Neural cell (in vitro differentiated cells): ENCODE measurements at regions not wholly inside any gene's neighbourhood (a gene's known extent, or its start where the extent isn't known, plus 50 kb on each side); places are given as distances from the start of the nearest gene placed in this dataset.

Experiments
- H2AFZ ChIP-seq: fragments of 200-600, 300-800 bp; sonication (generic), shearing (Covaris generic); 2 replicates; pipeline ENCODE4 v1.6.0; 2014; ENCODE audit warnings: low read depth, mild to moderate bottlenecking, antibody characterized with exemption, low read length, moderate library complexity
- H3F3A ChIP-seq: fragments of 200-600 bp; shearing (Covaris generic); 2 replicates; pipeline ENCODE4 v1.6.1; 2016; ENCODE audit warnings: mild to moderate bottlenecking, moderate library complexity, mixed read lengths, antibody characterized with exemption, low read length; ENCODE audit not compliant: insufficient read depth, poor library complexity, severe bottlenecking
- H3K27ac ChIP-seq: fragments of 200-600, 300-800 bp; sonication (generic), shearing (Covaris generic); 2 replicates; pipeline ENCODE4 v1.5.1; 2014; ENCODE audit warnings: mild to moderate bottlenecking, low read length, moderate library complexity
- H3K27me3 ChIP-seq: fragments of 300-800, 200-600 bp; sonication (generic), shearing (Covaris generic); 2 replicates; pipeline ENCODE4 v1.6.0; 2014; ENCODE audit warnings: mild to moderate bottlenecking, low read depth, low read length, moderate library complexity; ENCODE audit not compliant: insufficient read depth
- H3K36me3 ChIP-seq: fragments of 300-800, 200-600 bp; sonication (generic), shearing (Covaris generic); 2 replicates; pipeline ENCODE4 v1.5.1; 2014; ENCODE audit warnings: mild to moderate bottlenecking, antibody characterized with exemption, low read length, moderate library complexity; ENCODE audit not compliant: insufficient read depth
- H3K4me2 ChIP-seq: fragments of 300-800, 200-600 bp; sonication (generic), shearing (Covaris generic); 2 replicates; pipeline ENCODE4 v1.6.0; 2014; ENCODE audit warnings: mild to moderate bottlenecking, low read length
- H3K4me3 ChIP-seq: fragments of 300-800, 200-600 bp; sonication (generic), shearing (Covaris generic); 2 replicates; pipeline ENCODE4 v1.5.1; 2014; ENCODE audit warnings: mild to moderate bottlenecking, low read length, moderate library complexity
- H3K79me2 ChIP-seq: fragments of 200-600 bp; shearing (Covaris generic); replicated peaks from 2 replicates; pipeline ENCODE4 v1.6.0; 2014; ENCODE audit warnings: mild to moderate bottlenecking, low read length, moderate library complexity; ENCODE audit not compliant: insufficient read depth
- H3K9ac ChIP-seq: fragments of 300-800, 200-600 bp; sonication (generic), shearing (Covaris generic); 2 replicates; pipeline ENCODE4 v1.6.1; 2016; ENCODE audit warnings: mild to moderate bottlenecking, low read length, mixed read lengths
- H3K9me2 ChIP-seq: fragments of 200-600 bp; shearing (Covaris generic); 2 replicates; pipeline ENCODE4 v1.6.1; 2016; ENCODE audit warnings: mild to moderate bottlenecking, low read length, mixed read lengths; ENCODE audit not compliant: insufficient read depth
- H3K9me3 ChIP-seq: fragments of 200-600, 300-800 bp; sonication (generic), shearing (Covaris generic); 2 replicates; pipeline ENCODE4 v1.6.1; 2016; ENCODE audit warnings: mild to moderate bottlenecking, mixed run types, low read length, moderate library complexity, mixed read lengths
- H4K20me1 ChIP-seq: fragments of 200-600 bp; shearing (Covaris generic); 2 replicates; pipeline ENCODE4 v1.6.1; 2016; ENCODE audit warnings: mild to moderate bottlenecking, mixed run types; ENCODE audit not compliant: insufficient read depth
- EP300 ChIP-seq: fragments of 450-650 bp; conservative IDR thresholded peaks from 2 replicates; pipeline ENCODE4 v1.6.1; 2014; ENCODE audit warnings: antibody characterized with exemption, mild to moderate bottlenecking, moderate library complexity; ENCODE audit not compliant: poor library complexity, severe bottlenecking
- EZH2 ChIP-seq: fragments of 200-600, 300-800 bp; shearing (Covaris generic), sonication (generic); IDR thresholded peaks from 2 replicates; pipeline ENCODE4 v1.6.1; 2014; ENCODE audit warnings: antibody characterized with exemption, low read length, borderline replicate concordance, mild to moderate bottlenecking; ENCODE audit not compliant: insufficient read depth, poor library complexity, severe bottlenecking
- MXI1 ChIP-seq: fragments of 450-650 bp; conservative IDR thresholded peaks from 2 replicates; pipeline ENCODE4 v1.6.1; 2014; ENCODE audit warnings: antibody characterized with exemption, mild to moderate bottlenecking; ENCODE audit not compliant: poor library complexity, severe bottlenecking
- POLR2AphosphoS5 ChIP-seq: IDR thresholded peaks from 2 replicates; pipeline ENCODE4 v1.6.1; 2012
- RAD21 ChIP-seq: fragments of 450-650 bp; conservative IDR thresholded peaks from 2 replicates; pipeline ENCODE4 v1.6.1; 2014; ENCODE audit warnings: antibody characterized with exemption, mild to moderate bottlenecking, moderate library complexity
- SMC3 ChIP-seq: fragments of 450-650 bp; conservative IDR thresholded peaks from 2 replicates; pipeline ENCODE4 v1.6.1; 2014; ENCODE audit warnings: antibody characterized with exemption, mild to moderate bottlenecking, moderate library complexity; ENCODE audit not compliant: poor library complexity
- TAF1 ChIP-seq: IDR thresholded peaks from 2 replicates; pipeline ENCODE4 v1.6.1; 2012; ENCODE audit warnings: low read depth
- TF ChIP-seq, protein P1 (sequence below): IDR thresholded peaks from 2 replicates; pipeline ENCODE4 v1.6.1; 2012; ENCODE audit warnings: borderline replicate concordance
- TF ChIP-seq, protein P2 (sequence below): fragments of 450-650 bp; IDR thresholded peaks from 2 replicates; pipeline ENCODE4 v1.5.1; 2014; ENCODE audit warnings: antibody characterized with exemption, mild to moderate bottlenecking, moderate library complexity; ENCODE audit not compliant: poor library complexity, severe bottlenecking

DNA sequence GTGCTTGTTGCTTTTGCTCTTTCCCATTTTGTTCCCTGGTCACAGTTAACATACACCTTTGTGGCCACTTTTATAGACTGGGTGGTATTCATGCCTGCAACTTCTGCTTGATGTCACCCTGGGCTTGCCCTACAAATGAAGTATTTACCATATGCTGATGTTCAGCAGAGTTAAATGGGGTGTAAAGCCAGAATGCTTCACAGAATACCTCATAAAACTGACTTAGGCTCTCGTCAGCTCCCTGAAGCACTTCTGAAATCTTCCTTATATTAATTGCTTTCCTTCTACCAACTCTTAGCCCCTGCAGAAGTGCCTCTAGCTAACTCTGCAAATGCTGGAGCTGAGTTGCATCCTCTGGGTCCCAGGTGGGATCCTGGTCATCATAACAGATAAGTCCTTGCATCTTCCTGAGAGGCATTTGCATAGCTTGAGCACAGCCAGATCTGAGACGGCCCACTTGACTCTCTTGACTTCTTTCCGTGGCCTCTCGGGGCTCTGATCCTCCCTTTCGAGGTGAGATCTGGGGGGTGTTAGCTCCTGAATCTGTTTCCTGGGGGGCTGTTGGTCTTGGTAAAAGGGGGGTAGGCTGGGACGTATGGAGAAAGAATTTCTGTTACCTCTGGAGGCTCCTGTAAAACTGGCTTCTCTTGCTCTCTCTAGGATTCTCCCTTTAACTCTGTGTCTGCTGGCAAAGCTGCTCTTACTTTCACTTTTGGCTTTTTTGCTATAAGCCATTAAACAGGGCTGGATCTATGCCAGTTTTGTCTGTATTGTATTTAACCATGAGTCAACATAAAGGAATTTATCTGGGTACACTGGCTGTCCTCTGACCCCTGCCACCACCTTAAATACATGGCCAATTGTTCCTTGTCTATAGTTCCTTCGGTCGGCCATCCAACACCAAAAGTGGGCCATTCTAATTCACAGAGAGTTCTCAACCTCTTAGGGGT lies 223.0 kb upstream of the SYNCRIP start:
- no peak overlapping the region for H3K9ac ChIP-seq
- no peaks in the 10 kb centered on the region for H3K9me3 ChIP-seq
- no peak overlapping the region for H3K4me2 ChIP-seq
- H3K27ac ChIP-seq = no peak overlapping the region
- H3K36me3 ChIP-seq = no peaks in the 10 kb centered on the region
- H2AFZ ChIP-seq = no peak overlapping the region
- H3F3A ChIP-seq = no peaks in the 10 kb centered on the region
- no peak overlapping the region for H3K4me3 ChIP-seq
- H3K27me3 ChIP-seq = no peaks in the 10 kb centered on the region
- no peaks in the 10 kb centered on the region for H3K79me2 ChIP-seq
- TF ChIP-seq, protein P1, sequence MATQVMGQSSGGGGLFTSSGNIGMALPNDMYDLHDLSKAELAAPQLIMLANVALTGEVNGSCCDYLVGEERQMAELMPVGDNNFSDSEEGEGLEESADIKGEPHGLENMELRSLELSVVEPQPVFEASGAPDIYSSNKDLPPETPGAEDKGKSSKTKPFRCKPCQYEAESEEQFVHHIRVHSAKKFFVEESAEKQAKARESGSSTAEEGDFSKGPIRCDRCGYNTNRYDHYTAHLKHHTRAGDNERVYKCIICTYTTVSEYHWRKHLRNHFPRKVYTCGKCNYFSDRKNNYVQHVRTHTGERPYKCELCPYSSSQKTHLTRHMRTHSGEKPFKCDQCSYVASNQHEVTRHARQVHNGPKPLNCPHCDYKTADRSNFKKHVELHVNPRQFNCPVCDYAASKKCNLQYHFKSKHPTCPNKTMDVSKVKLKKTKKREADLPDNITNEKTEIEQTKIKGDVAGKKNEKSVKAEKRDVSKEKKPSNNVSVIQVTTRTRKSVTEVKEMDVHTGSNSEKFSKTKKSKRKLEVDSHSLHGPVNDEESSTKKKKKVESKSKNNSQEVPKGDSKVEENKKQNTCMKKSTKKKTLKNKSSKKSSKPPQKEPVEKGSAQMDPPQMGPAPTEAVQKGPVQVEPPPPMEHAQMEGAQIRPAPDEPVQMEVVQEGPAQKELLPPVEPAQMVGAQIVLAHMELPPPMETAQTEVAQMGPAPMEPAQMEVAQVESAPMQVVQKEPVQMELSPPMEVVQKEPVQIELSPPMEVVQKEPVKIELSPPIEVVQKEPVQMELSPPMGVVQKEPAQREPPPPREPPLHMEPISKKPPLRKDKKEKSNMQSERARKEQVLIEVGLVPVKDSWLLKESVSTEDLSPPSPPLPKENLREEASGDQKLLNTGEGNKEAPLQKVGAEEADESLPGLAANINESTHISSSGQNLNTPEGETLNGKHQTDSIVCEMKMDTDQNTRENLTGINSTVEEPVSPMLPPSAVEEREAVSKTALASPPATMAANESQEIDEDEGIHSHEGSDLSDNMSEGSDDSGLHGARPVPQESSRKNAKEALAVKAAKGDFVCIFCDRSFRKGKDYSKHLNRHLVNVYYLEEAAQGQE = no peak
- TF ChIP-seq POLR2AphosphoS5 (no peak), RAD21 (no peak), MXI1 (no peak), EZH2 (no peak), SMC3 (no peak), EP300 (no peak), TAF1 (no peak)
- TF ChIP-seq, protein P2, sequence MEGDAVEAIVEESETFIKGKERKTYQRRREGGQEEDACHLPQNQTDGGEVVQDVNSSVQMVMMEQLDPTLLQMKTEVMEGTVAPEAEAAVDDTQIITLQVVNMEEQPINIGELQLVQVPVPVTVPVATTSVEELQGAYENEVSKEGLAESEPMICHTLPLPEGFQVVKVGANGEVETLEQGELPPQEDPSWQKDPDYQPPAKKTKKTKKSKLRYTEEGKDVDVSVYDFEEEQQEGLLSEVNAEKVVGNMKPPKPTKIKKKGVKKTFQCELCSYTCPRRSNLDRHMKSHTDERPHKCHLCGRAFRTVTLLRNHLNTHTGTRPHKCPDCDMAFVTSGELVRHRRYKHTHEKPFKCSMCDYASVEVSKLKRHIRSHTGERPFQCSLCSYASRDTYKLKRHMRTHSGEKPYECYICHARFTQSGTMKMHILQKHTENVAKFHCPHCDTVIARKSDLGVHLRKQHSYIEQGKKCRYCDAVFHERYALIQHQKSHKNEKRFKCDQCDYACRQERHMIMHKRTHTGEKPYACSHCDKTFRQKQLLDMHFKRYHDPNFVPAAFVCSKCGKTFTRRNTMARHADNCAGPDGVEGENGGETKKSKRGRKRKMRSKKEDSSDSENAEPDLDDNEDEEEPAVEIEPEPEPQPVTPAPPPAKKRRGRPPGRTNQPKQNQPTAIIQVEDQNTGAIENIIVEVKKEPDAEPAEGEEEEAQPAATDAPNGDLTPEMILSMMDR = no peak
- no peaks in the 10 kb centered on the region for H3K9me2 ChIP-seq
- no peaks in the 10 kb centered on the region for H4K20me1 ChIP-seq

DNA sequence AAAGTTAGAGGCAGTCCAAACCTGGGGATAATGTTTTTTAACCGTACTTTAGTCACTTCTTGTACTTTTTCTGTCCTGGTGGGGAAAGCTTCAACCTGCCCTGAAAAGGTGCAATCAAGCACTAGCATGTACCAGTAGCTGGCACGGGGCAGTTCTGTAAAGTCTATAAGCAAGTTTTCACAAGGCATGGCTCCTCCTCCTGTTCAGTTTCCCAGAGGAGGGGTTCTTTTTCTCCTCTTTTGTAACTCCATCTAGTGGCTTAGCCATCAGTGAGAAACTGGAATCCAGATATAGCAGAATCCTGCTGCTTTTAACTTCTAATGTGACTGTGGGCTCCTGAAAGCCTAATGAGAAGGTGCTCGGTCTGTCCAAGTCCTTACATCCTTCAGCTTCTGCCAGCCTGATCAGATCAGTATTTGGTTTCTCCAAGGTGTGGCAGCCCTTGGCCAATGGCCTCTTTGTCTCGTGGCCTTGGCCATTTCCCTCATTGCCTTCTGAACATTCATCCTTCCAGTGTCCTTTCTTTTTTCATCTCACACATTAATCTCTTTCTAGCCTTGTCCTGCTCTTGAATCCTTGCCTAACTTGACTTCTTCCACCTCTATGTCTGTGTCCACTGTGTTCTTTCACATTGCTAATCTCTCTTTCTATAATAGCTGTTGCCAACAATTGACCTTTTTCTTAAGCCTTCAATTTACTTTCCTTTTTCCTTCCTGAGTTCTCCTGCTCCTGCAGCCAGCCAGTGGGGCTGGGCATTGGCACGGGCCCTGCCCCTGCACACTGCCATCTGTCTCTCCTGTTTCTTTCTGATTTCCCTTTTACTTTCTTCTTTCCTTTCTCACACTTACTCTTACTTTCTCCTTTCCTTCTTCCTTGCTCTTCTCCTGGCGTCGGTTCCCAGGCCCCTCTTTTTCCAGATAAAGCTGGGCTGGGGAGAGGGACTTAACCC lies 222.0 kb upstream of the SYNCRIP start:
- no peaks in the 10 kb centered on the region for H3K36me3 ChIP-seq
- TF ChIP-seq RAD21 (no peak), POLR2AphosphoS5 (no peak), TAF1 (no peak), SMC3 (no peak), EZH2 (no peak), EP300 (no peak), MXI1 (no peak)
- TF ChIP-seq, protein P1 = no peak
- TF ChIP-seq, protein P2 = no peak
- H3K79me2 ChIP-seq = no peaks in the 10 kb centered on the region
- H3K9me3 ChIP-seq = no peaks in the 10 kb centered on the region
- H3K4me3 ChIP-seq = no peak overlapping the region
- H3K9ac ChIP-seq = no peak overlapping the region
- H2AFZ ChIP-seq = no peak overlapping the region
- no peak overlapping the region for H3K4me2 ChIP-seq
- no peaks in the 10 kb centered on the region for H4K20me1 ChIP-seq
- no peaks in the 10 kb centered on the region for H3K9me2 ChIP-seq
- H3K27me3 ChIP-seq = no peaks in the 10 kb centered on the region
- no peaks in the 10 kb centered on the region for H3F3A ChIP-seq
- H3K27ac ChIP-seq = no peak overlapping the region
